Right ventricle myocardium superior (tissue), 1 donor: ENCODE measurements at regions not wholly inside any gene's neighbourhood (a gene's known extent, or its start where the extent isn't known, plus 50 kb on each side); places are given as distances from the start of the nearest gene placed in this dataset.
"Not testable (repeated sequence)": the region's sequence is repeated elsewhere in the genome, so short reads cannot be mapped to it uniquely, and the experiment has no call there.

Experiments used
- ATAC-seq: fragments of 200-7000 bp; cut with Tn5 transposase; one replicate; pipeline ENCODE4 v1.9.1; 2020; ENCODE audit warnings: mild to moderate bottlenecking; ENCODE audit not compliant: poor library complexity
- DNase-seq: peaks from one replicate; pipeline ENCODE4 v3.0.0-alpha.2; 2020
- intact Hi-C: fragments of 100-400 bp; cut with DNase I; formaldehyde crosslinking; loops from one replicate; pipeline ENCODE4 v1.11.2; 2022
- donor health status: DM: no; HTN: yes; CAD: no; lungs with severe emphysema.

- intact Hi-C loops, result loop anchor here (10.0 kb wide), 1 partner anchor 133 kb away; no protein-coding TSS in a partner anchor
- DNase-seq (no peak), ATAC-seq (no peak)
Measured at GRCh38 chr11:44361813-44362212, 51.9 kb upstream of the ALX4 start.

GRCh38 chr11:44363116-44363515 is 53.2 kb upstream of the ALX4 start:
- intact Hi-C loops, result loop anchor here (10.0 kb wide), 1 partner anchor 132 kb away; no protein-coding TSS in a partner anchor
- DNase-seq (no peak), ATAC-seq (no peak)

- DNase-seq, result no peak
- no peak for ATAC-seq
- intact Hi-C loops, result loop anchor here (10.0 kb wide), 1 partner anchor 130 kb away; no protein-coding TSS in a partner anchor
Measured at GRCh38 chr11:44364596-44364995, 54.7 kb upstream of the ALX4 start.

- ATAC-seq, result no peak
- no peak for DNase-seq
- intact Hi-C loops, result loop anchor here (10.0 kb wide), 1 partner anchor 129 kb away; no protein-coding TSS in a partner anchor
Measured at GRCh38 chr11:44365616-44366015, 55.7 kb upstream of the ALX4 start.

GRCh38 chr11:44366026-44366425 is 56.1 kb upstream of the ALX4 start:
- intact Hi-C loops, result loop anchor here (10.0 kb wide), 1 partner anchor 129 kb away; no protein-coding TSS in a partner anchor
- DNase-seq, result no peak
- no peak for ATAC-seq

- DNase-seq (no peak), ATAC-seq (no peak)
- intact Hi-C loops, result loop anchor here (10.0 kb wide), 1 partner anchor 128 kb away; no protein-coding TSS in a partner anchor
Measured at GRCh38 chr11:44366741-44367140, 56.8 kb upstream of the ALX4 start.

GRCh38 chr11:44367452-44367851 is 57.5 kb upstream of the ALX4 start:
- ATAC-seq, result no peak
- intact Hi-C loops, result loop anchor here (10.0 kb wide), 1 partner anchor 127 kb away; no protein-coding TSS in a partner anchor
- no peak for DNase-seq

- ATAC-seq (no peak), DNase-seq (no peak)
- intact Hi-C loops, result loop anchor here (10.0 kb wide), 1 partner anchor 126 kb away; no protein-coding TSS in a partner anchor
Measured at GRCh38 chr11:44368886-44369285, 58.9 kb upstream of the ALX4 start.

- DNase-seq, ATAC-seq, intact Hi-C loops: not testable (repeated sequence)
Measured at GRCh38 chr11:44371042-44371441, 61.1 kb upstream of the ALX4 start.

- ATAC-seq (no peak), DNase-seq (no peak)
- intact Hi-C loops, result no loop called here
Measured at GRCh38 chr11:44371706-44372105, 61.8 kb upstream of the ALX4 start.

- no peak for DNase-seq
- no peak for ATAC-seq
- intact Hi-C loops, result no loop called here
Measured at GRCh38 chr11:44372989-44373388, 63.0 kb upstream of the ALX4 start.

GRCh38 chr11:44374001-44374400 is 64.1 kb upstream of the ALX4 start:
- ATAC-seq (no peak), DNase-seq (no peak)
- intact Hi-C loops, result no loop called here

GRCh38 chr11:44376423-44376822 is 66.5 kb upstream of the ALX4 start:
- ATAC-seq (no peak), DNase-seq (no peak)
- intact Hi-C loops, result no loop called here

- DNase-seq, result no peak
- ATAC-seq, result no peak
- intact Hi-C loops, result no loop called here
Measured at GRCh38 chr11:44377121-44377520, 67.2 kb upstream of the ALX4 start.

GRCh38 chr11:44377914-44378321 is 68.0 kb upstream of the ALX4 start:
- no peak for ATAC-seq
- DNase-seq, result no peak

GRCh38 chr11:44379141-44380008 is 69.4 kb upstream of the ALX4 start:
- DNase-seq, result no peak
- peak; percentile 80 for ATAC-seq
- intact Hi-C loops, result no loop called here

More at GRCh38 chr11:44377914-44378321, 68.0 kb upstream of the ALX4 start:
- intact Hi-C loops, result no loop called here

- DNase-seq (no peak), ATAC-seq (no peak)
- intact Hi-C loops, result no loop called here
Measured at GRCh38 chr11:44380009-44380313, 70.0 kb upstream of the ALX4 start.

GRCh38 chr11:44380820-44381219 is 70.9 kb upstream of the ALX4 start:
- DNase-seq (no peak), ATAC-seq (no peak)
- intact Hi-C loops, result no loop called here

- ATAC-seq, result no peak
- DNase-seq, result no peak
- intact Hi-C loops, result no loop called here
Measured at GRCh38 chr11:44381261-44381660, 71.3 kb upstream of the ALX4 start.

- no peak for ATAC-seq
- no peak for DNase-seq
- intact Hi-C loops, result no loop called here
Measured at GRCh38 chr11:44382118-44382517, 72.2 kb upstream of the ALX4 start.
